Caco-2 (cell line): ENCODE measurements at regions not wholly inside any gene's neighbourhood (a gene's known extent, or its start where the extent isn't known, plus 50 kb on each side); places are given as distances from the start of the nearest gene placed in this dataset.

Source experiments
- BruUV-seq: library from RNA; stranded (reverse); fragments of 400-500 nt; replicated peaks from 2 replicates; lab custom pipeline; 2021; lab: Mats Ljungman, UMichigan
- CTCF ChIA-PET: fragments of 300-600 bp; sonication (Branson Sonifier 250); formaldehyde crosslinking; loops from one replicate; lab custom pipeline; 2022; ENCODE audit warnings: antibody characterized with exemption; lab: Charles Lee
- POLR2A ChIA-PET: fragments of 300-600 bp; sonication (Branson Sonifier 250); formaldehyde crosslinking; loops from one replicate; lab custom pipeline; 2022; ENCODE audit warnings: antibody characterized with exemption; lab: Charles Lee
- DNase-seq, 2 experiments: peaks; one replicate each; pipeline versions ENCODE4 v3.0.0 to v3.0.0-alpha.2; 2020 to 2022
- H3K27me3 ChIP-seq: replicated peaks from 2 replicates; pipeline ENCODE4 v1.6.0; 2011; ENCODE audit warnings: low read length; ENCODE audit not compliant: control insufficient read depth, insufficient read depth
- H3K36me3 ChIP-seq: 2 replicates; pipeline ENCODE4 v1.5.1; 2011; ENCODE audit warnings: low read length; ENCODE audit not compliant: control insufficient read depth, insufficient read depth
- H3K4me1 ChIP-seq: fragments of 250-450 bp; sonication (Bioruptor Pico); 2 replicates; pipeline ENCODE4 v1.5.1; 2020; ENCODE audit warnings: mild to moderate bottlenecking
- H3K4me3 ChIP-seq: 2 replicates; pipeline ENCODE4 v1.5.1; 2011; ENCODE audit warnings: low read depth, mild to moderate bottlenecking, control low read depth, low read length
- H3K9me3 ChIP-seq: fragments of 250-450 bp; sonication (Bioruptor Pico); 2 replicates; pipeline ENCODE4 v1.5.1; 2020; ENCODE audit warnings: mild to moderate bottlenecking, moderate library complexity
- H3K27ac Mint-ChIP-seq: one replicate; pipeline ENCODE4 v1.8.0; 2022; ENCODE audit warnings: mixed read lengths; ENCODE audit not compliant: unreplicated experiment
- H3K27me3 Mint-ChIP-seq: one replicate; pipeline ENCODE4 v1.8.0; 2022; ENCODE audit warnings: mixed read lengths; ENCODE audit not compliant: insufficient read depth, unreplicated experiment
- H3K36me3 Mint-ChIP-seq: one replicate; pipeline ENCODE4 v1.8.0; 2022; ENCODE audit warnings: mild to moderate bottlenecking, mixed read lengths; ENCODE audit not compliant: insufficient read depth, unreplicated experiment
- H3K4me1 Mint-ChIP-seq: one replicate; pipeline ENCODE4 v1.8.0; 2022; ENCODE audit warnings: low read depth, mixed read lengths; ENCODE audit not compliant: unreplicated experiment
- H3K4me3 Mint-ChIP-seq: one replicate; pipeline ENCODE4 v1.8.0; 2022; ENCODE audit warnings: mild to moderate bottlenecking, moderate library complexity, mixed read lengths; ENCODE audit not compliant: unreplicated experiment
- H3K9me3 Mint-ChIP-seq: one replicate; pipeline ENCODE4 v1.8.0; 2022; ENCODE audit warnings: mixed read lengths; ENCODE audit not compliant: unreplicated experiment
- intact Hi-C: fragments of 100-400 bp; cut with micrococcal nuclease; formaldehyde crosslinking; loops from one replicate; pipeline ENCODE4 v1.10.0; 2022; ENCODE audit not compliant: unreplicated experiment
- TF ChIP-seq, protein P1 (sequence below), 2 experiments: fragments of 200-600 bp in 1 of 2; IDR thresholded peaks; 1 replicate in 1 of 2; 2 replicates in 1 of 2; pipeline versions ENCODE4 v1.5.1 to v1.8.0; 2011 to 2022; ENCODE audit warnings: antibody characterized with exemption in 1 of 2, control low read depth in 1 of 2, inconsistent platforms in 1 of 2, low read depth in 1 of 2, low read length in 1 of 2, mild to moderate bottlenecking in 1 of 2, moderate library complexity in 1 of 2; ENCODE audit not compliant: insufficient read depth in 1 of 2, severe bottlenecking in 1 of 2, unreplicated experiment in 1 of 2

DNA sequence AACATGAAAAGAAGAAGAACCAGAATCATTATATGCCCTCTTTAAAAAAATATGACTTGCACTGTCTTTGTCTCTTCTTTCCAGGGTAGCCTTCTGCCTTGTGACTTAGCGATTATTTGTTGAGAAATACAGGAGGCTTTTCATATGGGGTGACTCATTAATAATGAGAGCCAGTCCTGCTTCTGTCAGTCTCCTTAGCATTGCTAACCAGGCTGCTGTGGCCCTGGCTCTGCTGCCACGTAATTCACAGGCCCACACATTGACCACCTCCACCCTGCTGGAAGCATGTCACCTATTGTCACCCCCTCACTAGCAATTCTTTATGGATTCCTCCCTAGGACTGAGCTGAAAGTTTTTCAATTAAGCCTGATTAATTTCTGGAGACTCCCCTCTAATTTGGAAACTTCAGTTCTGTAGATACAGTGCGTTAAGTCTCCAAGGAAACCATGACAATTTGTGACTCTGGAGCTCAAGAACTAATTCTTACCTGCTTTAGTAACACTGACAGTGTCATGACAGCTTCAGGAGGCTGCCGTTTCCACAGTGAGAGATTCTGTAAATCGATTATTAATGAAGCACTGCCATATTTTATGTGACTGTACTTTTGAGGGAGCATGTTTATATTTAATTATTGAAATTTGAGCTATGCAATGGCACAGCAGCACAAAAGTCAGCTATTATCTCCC lies 267.9 kb upstream of the SP8 start:
- no peaks in the 10 kb centered on the region for H3K36me3 ChIP-seq
- POLR2A ChIA-PET = no interaction called here
- H3K9me3 ChIP-seq = 0 out of 2 replicates have a peak, but pooled peaks cover 5% of the 10 kb centered on the region
- H3K4me3 Mint-ChIP-seq = no peak overlapping the region
- CTCF ChIA-PET = no interaction called here
- no peaks in the 10 kb centered on the region for H3K27me3 Mint-ChIP-seq
- no peaks in the 10 kb centered on the region for H3K4me1 ChIP-seq
- H3K36me3 Mint-ChIP-seq = no peaks in the 10 kb centered on the region
- no peaks in the 10 kb centered on the region for H3K27me3 ChIP-seq
- BruUV-seq = no TSS peak
- no peak overlapping the region for H3K27ac Mint-ChIP-seq
- H3K4me3 ChIP-seq = no peak overlapping the region
- no peak for DNase-seq
- TF ChIP-seq, protein P1, sequence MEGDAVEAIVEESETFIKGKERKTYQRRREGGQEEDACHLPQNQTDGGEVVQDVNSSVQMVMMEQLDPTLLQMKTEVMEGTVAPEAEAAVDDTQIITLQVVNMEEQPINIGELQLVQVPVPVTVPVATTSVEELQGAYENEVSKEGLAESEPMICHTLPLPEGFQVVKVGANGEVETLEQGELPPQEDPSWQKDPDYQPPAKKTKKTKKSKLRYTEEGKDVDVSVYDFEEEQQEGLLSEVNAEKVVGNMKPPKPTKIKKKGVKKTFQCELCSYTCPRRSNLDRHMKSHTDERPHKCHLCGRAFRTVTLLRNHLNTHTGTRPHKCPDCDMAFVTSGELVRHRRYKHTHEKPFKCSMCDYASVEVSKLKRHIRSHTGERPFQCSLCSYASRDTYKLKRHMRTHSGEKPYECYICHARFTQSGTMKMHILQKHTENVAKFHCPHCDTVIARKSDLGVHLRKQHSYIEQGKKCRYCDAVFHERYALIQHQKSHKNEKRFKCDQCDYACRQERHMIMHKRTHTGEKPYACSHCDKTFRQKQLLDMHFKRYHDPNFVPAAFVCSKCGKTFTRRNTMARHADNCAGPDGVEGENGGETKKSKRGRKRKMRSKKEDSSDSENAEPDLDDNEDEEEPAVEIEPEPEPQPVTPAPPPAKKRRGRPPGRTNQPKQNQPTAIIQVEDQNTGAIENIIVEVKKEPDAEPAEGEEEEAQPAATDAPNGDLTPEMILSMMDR (IDR thresholded peaks at IDR 0.05; ENCODE audit: insufficient read depth in 1 of 2, low read depth in 1 of 2, low read length in 1 of 2, severe bottlenecking in 1 of 2, unreplicated experiment in 1 of 2) = no peak
- no peaks in the 10 kb centered on the region for H3K4me1 Mint-ChIP-seq
- H3K9me3 Mint-ChIP-seq = no peaks in the 10 kb centered on the region
- intact Hi-C loops = no loop called here

DNA sequence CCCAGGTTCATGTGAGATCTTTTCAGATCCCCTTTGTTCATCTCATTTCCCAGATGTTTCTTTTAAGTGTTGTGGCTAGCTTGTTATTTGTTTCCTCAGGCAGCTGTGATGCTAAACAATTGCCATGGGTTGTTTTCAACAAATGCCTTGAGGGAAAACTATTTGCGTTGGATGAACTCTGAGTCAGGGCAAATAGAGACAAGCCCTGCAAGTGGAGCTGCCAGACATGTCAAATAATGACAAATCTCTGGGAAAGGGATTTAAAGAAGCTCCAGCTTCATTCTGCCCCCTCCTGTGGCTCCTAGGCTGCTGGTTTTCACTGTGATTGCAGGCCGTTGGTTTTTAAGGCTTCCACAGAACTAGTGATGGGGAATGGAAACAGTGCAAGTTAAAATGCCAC lies 272.4 kb upstream of the SP8 start:
- Histone ChIP-seq H3K4me3 (no peak overlapping the region), H3K36me3 (no peaks in the 10 kb centered on the region), H3K4me1 (no peaks in the 10 kb centered on the region), H3K27me3 (no peaks in the 10 kb centered on the region), H3K9me3 (no peaks in the 10 kb centered on the region)
- no peak for DNase-seq
- no peak overlapping the region for H3K27ac Mint-ChIP-seq
- TF ChIP-seq, protein P1 (IDR thresholded peaks at IDR 0.05; ENCODE audit: insufficient read depth in 1 of 2, low read depth in 1 of 2, low read length in 1 of 2, severe bottlenecking in 1 of 2, unreplicated experiment in 1 of 2) = no peak
- H3K27me3 Mint-ChIP-seq = no peaks in the 10 kb centered on the region
- ChIA-PET CTCF (no interaction called here), POLR2A (no interaction called here)
- no TSS peak for BruUV-seq
- no peaks in the 10 kb centered on the region for H3K4me1 Mint-ChIP-seq
- intact Hi-C loops = no loop called here
- no peak overlapping the region for H3K4me3 Mint-ChIP-seq
- H3K9me3 Mint-ChIP-seq = no peaks in the 10 kb centered on the region
- no peaks in the 10 kb centered on the region for H3K36me3 Mint-ChIP-seq

DNA sequence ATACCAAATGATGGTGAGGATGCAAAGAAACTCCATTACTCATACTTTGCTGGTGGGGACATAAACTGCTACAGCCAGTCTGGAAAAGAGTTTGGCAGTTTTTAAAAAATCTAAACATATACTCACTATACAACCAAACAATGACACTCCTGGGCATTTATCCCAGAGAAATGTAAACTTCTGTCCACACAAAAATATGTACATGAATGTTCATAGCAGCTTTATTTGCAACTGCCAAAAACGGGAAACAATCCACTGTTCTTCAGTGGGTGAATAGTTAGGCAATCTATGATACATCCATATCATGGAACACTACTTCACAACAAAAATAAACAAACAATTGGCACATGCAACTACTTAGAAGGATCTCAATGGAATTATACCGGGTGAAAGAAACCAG lies 276.4 kb upstream of the SP8 start:
- Mint-ChIP-seq H3K27ac (no peak overlapping the region), H3K27me3 (no peaks in the 10 kb centered on the region), H3K9me3 (no peaks in the 10 kb centered on the region), H3K4me3 (no peak overlapping the region), H3K36me3 (no peaks in the 10 kb centered on the region), H3K4me1 (peaks cover 11% of the 10 kb centered on the region)
- Histone ChIP-seq H3K4me1 (peaks cover 8% of the 10 kb centered on the region), H3K36me3 (no peaks in the 10 kb centered on the region), H3K27me3 (no peaks in the 10 kb centered on the region), H3K9me3 (no peaks in the 10 kb centered on the region), H3K4me3 (no peak overlapping the region)
- TF ChIP-seq, protein P1 (IDR thresholded peaks at IDR 0.05; ENCODE audit: insufficient read depth in 1 of 2, low read depth in 1 of 2, low read length in 1 of 2, severe bottlenecking in 1 of 2, unreplicated experiment in 1 of 2) = no peak
- no TSS peak for BruUV-seq
- POLR2A ChIA-PET = no interaction called here
- CTCF ChIA-PET = no interaction called here
- intact Hi-C loops = no loop called here
- no peak for DNase-seq
